Liver (tissue), 8 donors: ENCODE measurements at regions not wholly inside any gene's neighbourhood (a gene's known extent, or its start where the extent isn't known, plus 50 kb on each side); places are given as distances from the start of the nearest gene placed in this dataset.

Experiments used
- DNase-seq: peaks from one replicate; pipeline ENCODE4 v3.0.0-alpha.2; 2017; ENCODE audit warnings: low spot score
- H3K27ac ChIP-seq, 2 donors: one replicate each; pipeline ENCODE4 v1.7.0; 2013; ENCODE audit warnings: inconsistent platforms in 2 of 2, low read length in 2 of 2, control low read depth in 1 of 2, low read depth in 1 of 2, mild to moderate bottlenecking in 1 of 2
- H3K27me3 ChIP-seq, 4 donors: one replicate each; pipeline versions ENCODE4 v1.6.1 to v1.7.0; 2013; ENCODE audit warnings: low read length in 3 of 4, inconsistent platforms in 1 of 4, mild to moderate bottlenecking in 1 of 4, moderate library complexity in 1 of 4; ENCODE audit not compliant: control insufficient read depth in 4 of 4, insufficient read depth in 4 of 4
- H3K36me3 ChIP-seq, 4 donors: one replicate each; pipeline versions ENCODE4 v1.6.1 to v1.7.0; 2013; ENCODE audit warnings: low read length in 3 of 4, mild to moderate bottlenecking in 3 of 4, low read depth in 1 of 4, moderate library complexity in 1 of 4; ENCODE audit not compliant: control insufficient read depth in 4 of 4, insufficient read depth in 3 of 4
- H3K4me1 ChIP-seq, 4 donors: one replicate each; pipeline versions ENCODE4 v1.6.1 to v1.7.0; 2013; ENCODE audit warnings: low read length in 3 of 4, mild to moderate bottlenecking in 3 of 4, moderate library complexity in 1 of 4; ENCODE audit not compliant: control insufficient read depth in 4 of 4, insufficient read depth in 4 of 4
- H3K4me3 ChIP-seq, 3 donors: one replicate each; pipeline versions ENCODE4 v1.6.1 to v1.7.0; 2013; ENCODE audit warnings: low read length in 3 of 3, control low read depth in 1 of 3, low read depth in 1 of 3, mild to moderate bottlenecking in 1 of 3
- H3K9ac ChIP-seq, 2 donors: one replicate each; pipeline ENCODE4 v1.7.0; 2013; ENCODE audit warnings: low read length in 2 of 2, mild to moderate bottlenecking in 2 of 2, moderate library complexity in 2 of 2, control low read depth in 1 of 2, low read depth in 1 of 2
- H3K9me3 ChIP-seq, 4 donors: one replicate each; pipeline versions ENCODE4 v1.6.1 to v1.7.0; 2013; ENCODE audit warnings: low read length in 3 of 4; ENCODE audit not compliant: control insufficient read depth in 4 of 4
- ATF3 ChIP-seq: IDR thresholded peaks from 2 replicates; pipeline ENCODE4 v1.6.1; 2016; ENCODE audit warnings: antibody characterized with exemption
- CTCF ChIP-seq: fragments of 150-350 bp; IDR thresholded peaks from 2 replicates; pipeline ENCODE4 v1.5.1; 2017; ENCODE audit warnings: improper control_type of control experiment, low read depth, low read length; ENCODE audit not compliant: missing input control
- EGR1 ChIP-seq, 2 donors: IDR thresholded peaks; 2 replicates each; pipeline ENCODE4 v1.6.1; 2016 to 2018; ENCODE audit warnings: antibody characterized with exemption in 2 of 2, low read depth in 2 of 2
- FOXA1 ChIP-seq: IDR thresholded peaks from 2 replicates; pipeline ENCODE4 v1.6.1; 2016; ENCODE audit warnings: antibody characterized with exemption
- HNF4A ChIP-seq, 2 donors: conservative IDR thresholded peaks; 2 replicates each; pipeline ENCODE4 v1.6.1; 2016; ENCODE audit warnings: antibody characterized with exemption in 2 of 2, mild to moderate bottlenecking in 2 of 2
- HNF4G ChIP-seq: IDR thresholded peaks from 2 replicates; pipeline ENCODE4 v1.6.1; 2016; ENCODE audit warnings: antibody characterized with exemption
- JUND ChIP-seq, 2 donors: IDR thresholded peaks; 2 replicates each; pipeline ENCODE4 v1.6.1; 2016; ENCODE audit warnings: antibody characterized with exemption in 2 of 2
- MAX ChIP-seq: IDR thresholded peaks from 2 replicates; pipeline ENCODE4 v1.6.1; 2016; ENCODE audit warnings: antibody characterized with exemption
- RAD21 ChIP-seq, 2 donors: IDR thresholded peaks; 2 replicates each; pipeline ENCODE4 v1.6.1; 2016; ENCODE audit warnings: antibody characterized with exemption in 2 of 2, mild to moderate bottlenecking in 2 of 2
- REST ChIP-seq: IDR thresholded peaks from 2 replicates; pipeline ENCODE4 v1.6.1; 2016; ENCODE audit warnings: antibody characterized with exemption, mild to moderate bottlenecking
- RXRA ChIP-seq, 2 donors: IDR thresholded peaks; 2 replicates each; pipeline ENCODE4 v1.6.1; 2017 to 2018; ENCODE audit warnings: antibody characterized with exemption in 2 of 2, mild to moderate bottlenecking in 1 of 2
- SP1 ChIP-seq: IDR thresholded peaks from 2 replicates; pipeline ENCODE4 v1.6.1; 2018; ENCODE audit warnings: antibody characterized with exemption, mild to moderate bottlenecking
- YY1 ChIP-seq: IDR thresholded peaks from 2 replicates; pipeline ENCODE4 v1.6.1; 2016; ENCODE audit warnings: antibody characterized with exemption, mild to moderate bottlenecking
- WGBS: extraction: QIAGEN DNeasy Blood & Tissue Kit; methylation state at CpG from one replicate; pipeline ENCODE4 v1.1.7; 2013; 5-methylcytosine and 5-hydroxymethylcytosine counted together
- donor health status: healthy.
- donor health status: healthy.
- donor health status: healthy.
- donor health status: healthy.
- donor health status: healthy.

DNA sequence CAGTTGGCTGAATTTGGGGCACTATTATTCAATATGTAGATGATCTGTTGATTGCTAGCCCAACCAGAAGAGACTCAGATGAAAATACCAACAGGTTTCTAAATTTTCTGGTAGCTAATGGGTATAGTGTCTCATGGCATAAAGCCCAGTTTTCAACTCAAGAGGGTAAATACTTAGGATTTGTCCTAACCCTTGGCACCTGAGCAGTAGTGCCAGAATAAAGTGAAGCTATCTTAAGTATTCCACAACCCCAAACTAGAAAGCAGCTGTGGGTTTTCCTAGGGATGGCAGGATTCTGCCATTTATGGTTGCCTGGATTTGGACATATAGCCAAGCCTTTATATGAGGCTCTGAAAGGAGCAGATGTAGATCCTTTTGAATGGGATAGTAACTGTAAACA lies 119.0 kb downstream of the AGTR2 start (continued):
- TF ChIP-seq CTCF: no peak

- Histone ChIP-seq H3K36me3 (no peaks in the 10 kb centered on the region), H3K4me3 (no peak overlapping the region), H3K27me3 (no peaks in the 10 kb centered on the region), H3K27ac (no peak overlapping the region), H3K9ac (no peak overlapping the region), H3K9me3 (no peaks in the 10 kb centered on the region), H3K4me1 (no peaks in the 10 kb centered on the region)
- 47% methylated on average over 1 of the region's 1 CpG for WGBS
- no peak for DNase-seq
- TF ChIP-seq RXRA (IDR thresholded peaks at IDR 0.05) (no peak), HNF4A (conservative IDR thresholded peaks at IDR 0.05) (no peak), EGR1 (IDR thresholded peaks at IDR 0.05; ENCODE audit: low read depth in 2 of 2) (no peak), JUND (IDR thresholded peaks at IDR 0.05) (no peak), HNF4G (no peak), ATF3 (no peak)
Observed at GRCh38 chrX:116290359-116290758, 119.8 kb downstream of the AGTR2 start.

DNA sequence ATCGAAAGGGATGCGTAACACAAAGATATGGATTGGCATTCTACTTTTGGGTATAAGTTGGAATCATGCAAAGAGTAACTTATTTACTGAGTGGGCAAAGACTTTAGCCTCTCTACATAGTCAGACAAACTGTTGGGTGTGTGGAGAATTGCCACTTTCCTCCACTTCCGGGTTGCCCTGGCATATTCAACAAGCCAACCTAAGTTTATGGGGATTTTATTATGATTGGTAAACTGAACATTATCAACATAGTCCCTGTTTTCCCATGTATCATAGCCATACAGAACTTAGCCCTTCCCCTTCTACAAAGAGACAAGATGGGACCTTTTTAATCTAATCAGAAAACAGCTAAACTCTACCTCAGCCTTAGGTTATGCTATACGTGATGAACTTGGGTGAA lies 121.6 kb downstream of the AGTR2 start:
- H3K9ac ChIP-seq: no peak overlapping the region
- H3K4me3 ChIP-seq: no peak overlapping the region
- WGBS: 87% methylated on average over 4 of the region's 4 CpGs
- H3K27me3 ChIP-seq: no peaks in the 10 kb centered on the region
- H3K4me1 ChIP-seq: no peaks in the 10 kb centered on the region
- H3K9me3 ChIP-seq: no peaks in the 10 kb centered on the region
- H3K36me3 ChIP-seq: no peaks in the 10 kb centered on the region
- no peak overlapping the region for H3K27ac ChIP-seq
- TF ChIP-seq ATF3: no peak
- no peak for TF ChIP-seq REST
- DNase-seq: no peak

DNA sequence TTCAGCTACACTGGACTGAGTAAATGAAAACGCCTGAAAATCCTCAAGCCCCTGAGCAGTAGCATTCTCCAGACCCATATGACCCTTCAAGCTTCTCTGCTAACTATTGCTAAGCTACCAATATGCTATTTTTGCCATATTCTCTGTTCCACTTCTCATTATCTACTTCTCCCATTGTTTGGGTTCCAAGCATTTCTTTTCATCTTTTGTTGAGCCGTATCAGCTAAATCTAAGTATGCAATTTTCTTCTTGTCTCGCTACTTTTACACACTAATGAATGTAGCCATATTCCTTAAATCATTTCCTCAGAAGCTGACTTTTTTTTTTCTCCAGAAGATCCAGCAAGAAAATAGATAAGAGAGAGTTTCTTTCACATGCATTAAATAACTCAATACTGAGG lies 128.4 kb downstream of the AGTR2 start:
- TF ChIP-seq RAD21 (IDR thresholded peaks at IDR 0.05) (no peak), REST (no peak), HNF4A (conservative IDR thresholded peaks at IDR 0.05) (no peak), ATF3 (no peak), FOXA1 (no peak), RXRA (IDR thresholded peaks at IDR 0.05) (no peak), SP1 (no peak), JUND (IDR thresholded peaks at IDR 0.05) (no peak), YY1 (no peak), MAX (no peak), CTCF (no peak)
- no peak for DNase-seq
- Histone ChIP-seq H3K4me1 (no peaks in the 10 kb centered on the region), H3K4me3 (no peak overlapping the region), H3K9me3 (no peaks in the 10 kb centered on the region), H3K27me3 (no peaks in the 10 kb centered on the region), H3K9ac (no peak overlapping the region), H3K36me3 (no peaks in the 10 kb centered on the region), H3K27ac (no peak overlapping the region)
- WGBS: 75% methylated on average over 3 of the region's 3 CpGs
